H9 (cell line): ENCODE measurements at regions not wholly inside any gene's neighbourhood (a gene's known extent, or its start where the extent isn't known, plus 50 kb on each side); places are given as distances from the start of the nearest gene placed in this dataset.

Experiments
- DNase-seq: peaks from one replicate; pipeline ENCODE4 v3.0.0-alpha.2; 2017
- H2AFZ ChIP-seq: one replicate; pipeline ENCODE4 v1.6.1; 2013; ENCODE audit warnings: mild to moderate bottlenecking, low read length, control low read depth, moderate library complexity
- H2AK5ac ChIP-seq: 2 replicates; pipeline ENCODE4 v1.6.1; 2013; ENCODE audit warnings: low read length, control low read depth, mixed read lengths; ENCODE audit not compliant: insufficient read length
- H2BK120ac ChIP-seq: one replicate; pipeline ENCODE4 v1.6.1; 2013; ENCODE audit warnings: low read depth, mild to moderate bottlenecking, low read length, control low read depth, inconsistent platforms; ENCODE audit not compliant: poor library complexity, severe bottlenecking
- H2BK12ac ChIP-seq: 2 replicates; pipeline ENCODE4 v1.6.1; 2013; ENCODE audit warnings: low read length, control low read depth, mixed read lengths, low read depth; ENCODE audit not compliant: insufficient read length
- H2BK15ac ChIP-seq: 2 replicates; pipeline ENCODE4 v1.6.1; 2013; ENCODE audit warnings: low read depth, low read length, control low read depth
- H2BK20ac ChIP-seq: one replicate; pipeline ENCODE4 v1.6.1; 2013; ENCODE audit warnings: low read depth, mild to moderate bottlenecking, low read length, control low read depth, inconsistent platforms; ENCODE audit not compliant: poor library complexity, severe bottlenecking
- H2BK5ac ChIP-seq: 2 replicates; pipeline ENCODE4 v1.6.1; 2013; ENCODE audit warnings: low read length, control low read depth, mixed read lengths; ENCODE audit not compliant: insufficient read length
- H3K14ac ChIP-seq: 2 replicates; pipeline ENCODE4 v1.6.1; 2013; ENCODE audit warnings: low read length, control low read depth; ENCODE audit not compliant: insufficient read depth
- H3K18ac ChIP-seq: 2 replicates; pipeline ENCODE4 v1.6.1; 2013; ENCODE audit warnings: low read depth, mild to moderate bottlenecking, mixed read lengths, low read length, control low read depth; ENCODE audit not compliant: insufficient read length
- H3K23ac ChIP-seq: 2 replicates; pipeline ENCODE4 v1.6.1; 2013; ENCODE audit warnings: low read length, control low read depth, mixed read lengths, low read depth; ENCODE audit not compliant: insufficient read length
- H3K23me2 ChIP-seq: 2 replicates; pipeline ENCODE4 v1.6.1; 2013; ENCODE audit warnings: low read depth, mild to moderate bottlenecking, mixed read lengths, low read length, control low read depth; ENCODE audit not compliant: insufficient read length, poor library complexity, severe bottlenecking
- H3K27ac ChIP-seq: 2 replicates; pipeline ENCODE4 v1.5.1; 2013; ENCODE audit warnings: low read length, control low read depth, mixed read lengths, low read depth; ENCODE audit not compliant: insufficient read length
- H3K27me3 ChIP-seq: 2 replicates; pipeline ENCODE4 v1.6.1; 2013; ENCODE audit warnings: low read length, control low read depth, inconsistent platforms; ENCODE audit not compliant: insufficient read depth
- H3K4ac ChIP-seq: 2 replicates; pipeline ENCODE4 v1.6.1; 2013; ENCODE audit warnings: low read depth, mild to moderate bottlenecking, control low read depth, inconsistent platforms, low read length, moderate library complexity
- H3K4me1 ChIP-seq: 2 replicates; pipeline ENCODE4 v1.6.1; 2013; ENCODE audit warnings: low read length, control low read depth, inconsistent platforms; ENCODE audit not compliant: insufficient read depth
- H3K4me2 ChIP-seq: 2 replicates; pipeline ENCODE4 v1.6.1; 2013; ENCODE audit warnings: low read length, control low read depth, mixed read lengths; ENCODE audit not compliant: insufficient read length, insufficient read depth
- H3K56ac ChIP-seq: 2 replicates; pipeline ENCODE4 v1.6.1; 2013; ENCODE audit warnings: low read depth, mild to moderate bottlenecking, mixed read lengths, low read length, control low read depth; ENCODE audit not compliant: insufficient read length
- H3K79me1 ChIP-seq: 2 replicates; pipeline ENCODE4 v1.6.1; 2013; ENCODE audit warnings: low read depth, mild to moderate bottlenecking, moderate library complexity, low read length, control low read depth, inconsistent platforms; ENCODE audit not compliant: insufficient read depth, poor library complexity, severe bottlenecking
- H3K79me2 ChIP-seq: 2 replicates; pipeline ENCODE4 v1.6.1; 2013; ENCODE audit warnings: low read length, control low read depth, inconsistent platforms; ENCODE audit not compliant: insufficient read depth
- H3K9ac ChIP-seq: 2 replicates; pipeline ENCODE4 v1.6.1; 2013; ENCODE audit warnings: low read length, control low read depth, mixed read lengths; ENCODE audit not compliant: insufficient read length; ENCODE audit errors: extremely low read depth
- H3K9me3 ChIP-seq: one replicate; pipeline ENCODE4 v1.6.1; 2013; ENCODE audit warnings: low read depth, low read length, inconsistent platforms; ENCODE audit not compliant: control insufficient read depth
- H3T11ph ChIP-seq: one replicate; pipeline ENCODE4 v1.6.1; 2013; ENCODE audit warnings: mild to moderate bottlenecking, low read length, control low read depth, inconsistent platforms
- H4K20me1 ChIP-seq: one replicate; pipeline ENCODE4 v1.6.1; 2013; ENCODE audit not compliant: control insufficient read depth, insufficient read length, insufficient read depth
- H4K5ac ChIP-seq: 2 replicates; pipeline ENCODE4 v1.6.1; 2013; ENCODE audit warnings: low read depth, mild to moderate bottlenecking, mixed read lengths, low read length, control low read depth; ENCODE audit not compliant: insufficient read length
- H4K8ac ChIP-seq: replicated peaks from 2 replicates; pipeline ENCODE4 v1.6.1; 2013; ENCODE audit warnings: low read length, control low read depth, mixed read lengths, low read depth; ENCODE audit not compliant: insufficient read length
- H4K91ac ChIP-seq: 2 replicates; pipeline ENCODE4 v1.6.1; 2013; ENCODE audit warnings: low read depth, mild to moderate bottlenecking, moderate library complexity, mixed read lengths, low read length, control low read depth; ENCODE audit not compliant: insufficient read length
- H3K27ac Mint-ChIP-seq, 3 experiments: 2 replicates in 2 of 3; 3 replicates in 1 of 3; pipeline ENCODE4 v1.8.0; 2020 to 2021; ENCODE audit warnings: mixed read lengths in 3 of 3, mild to moderate bottlenecking in 1 of 3, moderate library complexity in 1 of 3
- H3K27me3 Mint-ChIP-seq: 2 replicates; pipeline ENCODE4 v1.8.0; 2021; ENCODE audit warnings: low read depth, mild to moderate bottlenecking, moderate library complexity, mixed read lengths
- H3K36me3 Mint-ChIP-seq, 3 experiments: 2 replicates in 2 of 3; 3 replicates in 1 of 3; pipeline ENCODE4 v1.8.0; 2020 to 2021; ENCODE audit warnings: low read depth in 3 of 3, mixed read lengths in 3 of 3; ENCODE audit not compliant: insufficient read depth in 1 of 3
- H3K4me1 Mint-ChIP-seq, 2 experiments: 2 replicates each; pipeline ENCODE4 v1.8.0; 2020; ENCODE audit warnings: mixed read lengths in 2 of 2
- H3K4me3 Mint-ChIP-seq, 2 experiments: 2 replicates in 1 of 2; 3 replicates in 1 of 2; pipeline ENCODE4 v1.8.0; 2020 to 2021; ENCODE audit warnings: mild to moderate bottlenecking in 2 of 2, mixed read lengths in 2 of 2, moderate library complexity in 1 of 2
- H3K9me3 Mint-ChIP-seq, 2 experiments: 2 replicates in 1 of 2; 3 replicates in 1 of 2; pipeline ENCODE4 v1.8.0; 2020; ENCODE audit warnings: mild to moderate bottlenecking in 2 of 2, mixed read lengths in 2 of 2, moderate library complexity in 1 of 2
- CTCF ChIP-seq: fragments of 200-600 bp; sonication (generic); conservative IDR thresholded peaks from 3 replicates; pipeline ENCODE4 v1.8.0; 2021; ENCODE audit warnings: antibody characterized with exemption, mild to moderate bottlenecking
- WGBS: extraction: QIAGEN DNeasy Blood & Tissue Kit; methylation state at CpG from one replicate; pipeline ENCODE4 v1.1.7; 2013; ENCODE audit warnings: missing lambda C conversion rate, low lambda C conversion rate, mixed read lengths; ENCODE audit not compliant: insufficient read length; ENCODE audit errors: extremely low coverage; 5-methylcytosine and 5-hydroxymethylcytosine counted together

- Histone ChIP-seq H3K79me2 (no peaks in the 10 kb centered on the region), H3K23me2 (no peaks in the 10 kb centered on the region), H3K56ac (no peak overlapping the region), H3K4ac (no peak overlapping the region), H2BK20ac (no peak overlapping the region), H3K79me1 (no peaks in the 10 kb centered on the region), H3K23ac (no peak overlapping the region), H2BK12ac (no peak overlapping the region), H4K91ac (no peak overlapping the region), H2BK5ac (no peak overlapping the region), H3K27ac (no peak overlapping the region), H3K27me3 (no peaks in the 10 kb centered on the region), H3K4me2 (no peak overlapping the region), H3K18ac (no peak overlapping the region), H3K14ac (no peak overlapping the region), H4K20me1 (no peaks in the 10 kb centered on the region), H4K5ac (no peak overlapping the region), H2BK15ac (no peak overlapping the region), H3T11ph (no peak overlapping the region), H2AFZ (no peak overlapping the region), H2AK5ac (no peak overlapping the region), H4K8ac (no peak overlapping the region), H3K9ac (no peak overlapping the region), H3K9me3 (no peaks in the 10 kb centered on the region), H2BK120ac (no peak overlapping the region), H3K4me1 (no peaks in the 10 kb centered on the region)
- Mint-ChIP-seq H3K27me3 (no peaks in the 10 kb centered on the region; the same call in 1 of the 2 replicates), H3K36me3 (peaks cover 0 to 3% (median 1%) of the 10 kb centered on the region in 3 experiments; a peak in 4 of 7 replicates), H3K27ac (no peak overlapping the region), H3K4me3 (no peak overlapping the region), H3K9me3 (peaks cover 15 to 17% of the 10 kb centered on the region in 2 experiments), H3K4me1 (peaks cover 0 to 9% of the 10 kb centered on the region in 2 experiments; a peak in 2 of 4 replicates)
- WGBS, result no CpG with 5 or more reads among the region's 6 CpGs
- TF ChIP-seq CTCF, result no peak
- no peak for DNase-seq
These were observed 194.1 kb upstream of the ARID1B start for GRCh38 chr6:156583083-156583482.
